HG03159 (cell line): ENCODE measurements at regions not wholly inside any gene's neighbourhood (a gene's known extent, or its start where the extent isn't known, plus 50 kb on each side); places are given as distances from the start of the nearest gene placed in this dataset.
A peak's percentile ranks its signal among the peaks of the same experiment; 100 is the strongest.
"Not testable (repeated sequence)": the region's sequence is repeated elsewhere in the genome, so short reads cannot be mapped to it uniquely, and the experiment has no call there.

ENCODE experiments used
- ATAC-seq: cut with Tn5 transposase; IDR thresholded peaks from one replicate; pipeline ENCODE4 v1.9.1; 2021; ENCODE audit warnings: mild to moderate bottlenecking, moderate library complexity; ENCODE audit not compliant: unreplicated experiment

DNA sequence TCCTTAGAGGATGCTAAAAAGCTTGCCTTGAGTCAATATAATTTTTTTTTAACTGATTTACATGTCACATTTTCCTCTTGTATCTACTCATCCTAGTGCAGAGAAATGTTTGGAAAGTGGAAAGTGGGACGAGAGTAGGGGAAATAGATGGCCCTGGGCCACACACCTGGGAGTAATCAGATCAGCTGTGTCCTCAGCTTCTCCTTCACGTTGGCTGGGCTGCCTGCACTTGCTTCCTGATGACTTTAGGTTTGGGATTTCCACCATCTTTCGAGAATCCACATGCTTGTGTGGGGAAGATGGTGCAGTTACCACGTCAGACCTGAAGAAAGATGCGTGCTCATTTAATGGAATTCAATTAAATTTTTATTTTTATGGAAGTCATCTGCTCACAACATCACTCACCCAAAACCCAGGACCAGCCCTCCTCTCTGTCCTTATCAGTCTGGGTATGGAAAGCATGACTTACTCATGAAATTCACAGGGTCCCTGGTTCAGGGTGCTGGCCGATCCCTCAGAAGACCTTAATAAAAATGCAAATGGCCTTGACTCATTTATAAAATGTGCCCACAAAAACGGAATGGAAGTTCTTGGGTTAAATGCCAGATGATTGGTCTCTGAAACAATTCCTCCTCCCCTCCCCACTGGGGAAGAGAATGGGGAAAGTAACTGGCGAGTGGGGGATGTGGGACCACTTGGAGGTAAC, 74.5 kb upstream of the TIAM2 start:
- ATAC-seq: no peak

- no peak for ATAC-seq
Observed at GRCh38 chr6:154921482-154921881, 73.6 kb upstream of the TIAM2 start.

GRCh38 chr6:154923199-154923869, 71.8 kb upstream of the TIAM2 start:
- ATAC-seq: no peak

- ATAC-seq: no peak
Observed at GRCh38 chr6:154925130-154925529, 70.0 kb upstream of the TIAM2 start.

DNA sequence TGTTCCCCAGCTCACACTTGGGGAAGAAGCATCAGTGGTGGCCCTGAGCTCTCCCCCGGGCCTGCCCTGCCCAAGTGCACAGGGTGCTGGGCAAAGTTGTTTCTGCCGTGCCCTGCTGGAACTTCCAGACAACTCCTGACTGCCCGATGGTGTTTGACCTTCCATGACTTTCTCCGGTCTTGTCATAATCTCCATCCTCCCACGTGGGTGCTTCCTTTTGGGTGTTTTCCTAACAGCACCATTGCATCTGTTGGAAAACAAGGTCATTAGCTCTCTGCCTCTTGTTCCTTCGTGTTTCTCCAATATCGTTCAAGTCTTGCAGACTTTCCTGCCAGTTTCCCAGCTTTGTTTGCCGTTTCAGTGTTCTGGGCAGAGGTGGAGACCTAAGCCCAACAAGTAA, 68.7 kb upstream of the TIAM2 start:
- ATAC-seq: no peak

DNA sequence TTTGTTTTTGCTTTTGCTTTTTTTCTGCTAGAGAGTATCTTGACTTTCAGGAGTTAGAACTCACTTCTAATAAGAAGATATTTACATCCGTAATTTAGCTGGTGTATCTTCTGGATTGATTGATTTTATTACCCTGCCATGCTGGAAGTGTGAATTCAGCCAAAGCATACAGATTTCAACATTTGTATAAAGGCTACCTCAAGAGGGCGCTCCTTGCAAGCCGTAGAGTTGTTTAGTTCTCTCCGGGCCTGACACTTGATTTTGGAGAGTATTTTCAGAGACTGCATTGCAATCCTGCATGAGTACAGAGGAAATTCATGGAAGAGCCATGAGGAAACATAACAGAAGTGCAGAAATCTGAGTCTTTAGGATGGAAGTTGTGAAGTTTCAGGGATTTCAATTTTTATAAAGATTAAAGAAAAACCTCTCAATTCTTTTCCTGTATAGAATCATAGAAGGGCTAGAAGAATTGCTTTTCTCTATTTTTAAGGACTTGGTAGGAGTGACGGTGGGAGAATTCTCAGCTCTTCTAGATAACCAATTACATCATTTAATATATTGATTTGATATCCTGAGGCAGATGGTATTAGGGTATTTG, 66.7 kb upstream of the TIAM2 start:
- peak; percentile 61 for ATAC-seq

GRCh38 chr6:154930451-154930851, 64.7 kb upstream of the TIAM2 start:
- no peak for ATAC-seq

- no peak for ATAC-seq
Observed at GRCh38 chr6:154931711-154932424, 63.2 kb upstream of the TIAM2 start.

GRCh38 chr6:154932515-154933027, 62.5 kb upstream of the TIAM2 start:
- ATAC-seq: no peak

GRCh38 chr6:154933181-154933827, 61.8 kb upstream of the TIAM2 start:
- ATAC-seq: no peak

DNA sequence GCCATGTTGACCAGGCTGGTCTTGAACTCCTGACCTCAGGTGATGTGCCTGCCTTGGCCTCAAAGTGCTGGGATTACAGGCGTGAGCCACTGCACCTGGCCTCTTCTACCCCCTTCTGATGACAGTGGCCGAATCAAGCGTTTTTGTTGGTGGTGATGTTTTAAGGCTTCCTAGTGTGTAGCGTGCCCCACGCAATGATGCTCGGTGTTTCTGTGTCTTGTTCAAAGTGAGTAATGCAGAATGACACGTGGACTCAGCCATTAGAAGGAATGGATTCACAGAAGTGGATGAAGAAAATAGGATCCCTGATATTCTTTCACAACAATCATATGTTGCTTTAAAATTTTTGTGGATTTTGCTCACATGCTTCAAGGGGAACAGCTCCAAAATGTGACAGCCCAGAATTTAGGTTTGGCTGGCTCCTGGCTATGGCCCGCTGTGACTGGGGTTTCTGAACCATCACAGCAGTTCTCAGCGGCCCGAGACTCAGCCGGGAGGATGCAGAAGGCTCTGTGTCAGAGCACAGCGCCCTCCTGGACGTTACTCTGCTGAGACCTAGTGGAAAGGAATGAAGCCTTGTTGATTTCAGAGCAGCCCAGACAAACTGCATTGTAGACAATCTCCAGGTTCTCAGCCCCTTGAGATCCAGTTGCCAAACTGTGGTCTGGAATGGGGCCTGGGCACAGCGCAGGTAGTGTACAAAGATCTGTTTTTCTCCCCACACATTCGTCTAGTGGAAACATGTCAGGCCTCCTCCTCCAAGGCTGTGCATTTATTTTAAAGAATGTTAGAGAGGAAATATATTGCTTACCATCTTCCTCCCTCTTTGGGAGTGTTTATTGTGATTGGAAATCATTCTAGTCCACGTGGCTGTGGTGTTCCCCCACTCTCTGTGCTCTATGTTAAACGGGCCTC, 57.6 kb upstream of the TIAM2 start:
- ATAC-seq: no peak

DNA sequence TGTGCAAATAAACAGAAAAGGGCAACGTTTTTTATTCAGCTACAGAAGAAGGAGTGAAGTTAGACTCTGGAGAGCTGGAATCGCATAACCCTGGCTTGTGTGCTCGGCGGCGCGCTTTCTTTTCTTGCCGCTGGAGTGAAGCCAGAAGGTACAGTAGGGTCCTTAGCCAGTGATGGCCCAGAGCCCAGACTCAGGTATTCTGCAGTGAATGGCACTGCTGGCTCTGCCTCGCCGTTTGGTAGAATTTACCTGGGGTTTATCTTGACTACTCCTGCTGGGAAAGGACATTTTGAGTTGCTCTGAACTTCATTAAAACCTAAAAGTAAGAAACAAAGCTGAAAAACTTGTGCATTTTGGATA, 56.9 kb upstream of the TIAM2 start:
- no peak for ATAC-seq

GRCh38 chr6:154938727-154939285, 56.3 kb upstream of the TIAM2 start:
- ATAC-seq: not testable (repeated sequence)

DNA sequence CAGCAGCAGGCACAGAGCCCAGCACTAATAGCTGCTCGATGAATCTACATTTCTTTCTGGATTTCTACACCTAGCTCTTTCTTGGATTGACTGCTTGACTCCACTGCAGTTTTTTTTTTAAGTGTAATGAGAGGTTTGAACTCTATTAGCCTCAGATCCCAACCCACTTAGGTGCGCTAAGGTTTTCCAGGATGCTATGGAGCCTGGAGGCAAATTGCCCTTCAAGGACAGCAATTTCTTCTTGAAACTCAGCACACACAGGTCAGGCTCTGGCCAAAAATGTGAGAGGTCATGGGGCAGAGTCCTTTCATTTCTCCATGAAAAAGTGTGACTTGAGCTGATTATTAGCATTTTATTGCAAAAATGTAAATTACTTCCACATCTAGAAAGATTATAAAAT, 52.3 kb upstream of the TIAM2 start:
- ATAC-seq: no peak

DNA sequence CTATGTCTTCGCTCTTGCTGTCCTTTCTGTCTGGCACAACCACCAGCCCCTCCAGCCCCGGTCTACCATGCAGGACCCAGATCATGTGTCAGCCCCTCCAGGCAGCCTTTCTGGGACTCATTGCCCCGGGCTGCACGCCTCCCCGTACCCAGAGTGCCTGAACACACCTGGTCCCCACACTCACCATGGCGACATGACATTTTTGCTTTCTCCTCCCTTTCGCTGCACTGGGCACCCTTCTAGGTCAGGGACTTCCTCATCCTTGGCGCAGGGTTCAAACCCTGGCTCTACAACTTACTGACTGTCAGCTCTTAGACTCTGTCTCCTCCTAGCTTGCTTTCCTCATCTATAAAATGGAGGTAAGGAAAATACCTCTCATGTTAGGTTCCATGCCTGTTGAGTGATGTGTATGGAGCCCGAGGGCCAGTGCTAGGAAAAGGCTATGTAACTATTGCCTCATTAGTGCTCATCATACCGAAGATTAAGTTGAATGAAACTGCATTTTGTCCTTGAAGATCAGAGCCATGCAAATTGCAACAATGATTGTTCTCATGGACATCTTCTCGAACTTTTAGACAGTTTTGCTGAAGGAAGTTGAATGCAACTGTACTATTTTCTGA, 49.7 kb upstream of the TIAM2 start:
- no peak for ATAC-seq
